ENCODE measurements at regions not wholly inside any gene's neighbourhood (a gene's known extent, or its start where the extent isn't known, plus 50 kb on each side); places are given as distances from the start of the nearest gene placed in this dataset.
"Not testable (repeated sequence)": the region's sequence is repeated elsewhere in the genome, so short reads cannot be mapped to it uniquely, and the experiment has no call there.

DNA sequence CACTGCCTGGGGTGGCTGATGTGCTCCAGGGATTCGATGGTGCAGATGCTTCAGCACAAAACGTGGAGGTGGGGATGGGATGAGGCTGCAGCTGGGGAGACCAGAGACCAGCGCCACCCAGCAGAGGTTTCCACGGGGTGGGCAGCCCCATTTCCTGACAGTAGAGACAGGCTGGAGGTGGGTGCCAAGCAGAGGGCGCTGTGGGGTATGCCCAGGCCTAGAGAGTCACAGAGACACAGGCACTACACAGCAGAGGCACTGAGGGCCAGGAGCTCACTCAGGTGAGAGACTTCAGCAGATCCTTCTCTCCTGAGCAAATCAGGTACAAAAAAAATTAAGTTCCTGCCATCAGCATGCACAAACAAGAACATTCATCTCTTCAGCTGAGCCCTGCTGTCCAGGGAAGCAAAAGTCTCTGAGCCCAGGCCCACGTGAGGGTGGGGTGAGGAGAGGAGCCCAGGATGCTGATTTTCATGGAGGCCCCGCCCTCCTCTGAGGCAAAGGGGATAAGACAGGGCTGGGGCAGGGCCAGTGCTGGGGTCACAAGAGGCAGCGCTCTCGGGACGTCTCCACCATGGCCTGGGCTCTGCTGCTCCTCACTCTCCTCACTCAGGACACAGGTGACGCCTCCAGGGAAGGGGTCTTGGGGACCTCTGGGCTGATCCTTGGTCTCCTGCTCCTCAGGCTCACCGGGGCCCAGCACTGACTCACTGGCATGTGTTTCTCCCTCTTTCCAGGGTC is 53.1 kb downstream of the GGTLC2 start:
- intact Hi-C loops (cut with micrococcal nuclease) = no loop called here
- H3K36me3 ChIP-seq = no peaks in the 10 kb centered on the region
- H3K27ac ChIP-seq (replicated peaks) = no peak overlapping the region
- no peaks in the 10 kb centered on the region for H3K4me1 ChIP-seq
- no peaks in the 10 kb centered on the region for H3K9me3 ChIP-seq (replicated peaks)
- DNase-seq = no peak
- no peak overlapping the region for H3K4me3 ChIP-seq
- TF ChIP-seq, protein P1, sequence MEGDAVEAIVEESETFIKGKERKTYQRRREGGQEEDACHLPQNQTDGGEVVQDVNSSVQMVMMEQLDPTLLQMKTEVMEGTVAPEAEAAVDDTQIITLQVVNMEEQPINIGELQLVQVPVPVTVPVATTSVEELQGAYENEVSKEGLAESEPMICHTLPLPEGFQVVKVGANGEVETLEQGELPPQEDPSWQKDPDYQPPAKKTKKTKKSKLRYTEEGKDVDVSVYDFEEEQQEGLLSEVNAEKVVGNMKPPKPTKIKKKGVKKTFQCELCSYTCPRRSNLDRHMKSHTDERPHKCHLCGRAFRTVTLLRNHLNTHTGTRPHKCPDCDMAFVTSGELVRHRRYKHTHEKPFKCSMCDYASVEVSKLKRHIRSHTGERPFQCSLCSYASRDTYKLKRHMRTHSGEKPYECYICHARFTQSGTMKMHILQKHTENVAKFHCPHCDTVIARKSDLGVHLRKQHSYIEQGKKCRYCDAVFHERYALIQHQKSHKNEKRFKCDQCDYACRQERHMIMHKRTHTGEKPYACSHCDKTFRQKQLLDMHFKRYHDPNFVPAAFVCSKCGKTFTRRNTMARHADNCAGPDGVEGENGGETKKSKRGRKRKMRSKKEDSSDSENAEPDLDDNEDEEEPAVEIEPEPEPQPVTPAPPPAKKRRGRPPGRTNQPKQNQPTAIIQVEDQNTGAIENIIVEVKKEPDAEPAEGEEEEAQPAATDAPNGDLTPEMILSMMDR (IDR thresholded peaks at IDR 0.05; ENCODE audit: borderline replicate concordance) = no peak
- H3K27me3 ChIP-seq (ENCODE audit: low read depth) = peaks cover 53% of the 10 kb centered on the region

DNA sequence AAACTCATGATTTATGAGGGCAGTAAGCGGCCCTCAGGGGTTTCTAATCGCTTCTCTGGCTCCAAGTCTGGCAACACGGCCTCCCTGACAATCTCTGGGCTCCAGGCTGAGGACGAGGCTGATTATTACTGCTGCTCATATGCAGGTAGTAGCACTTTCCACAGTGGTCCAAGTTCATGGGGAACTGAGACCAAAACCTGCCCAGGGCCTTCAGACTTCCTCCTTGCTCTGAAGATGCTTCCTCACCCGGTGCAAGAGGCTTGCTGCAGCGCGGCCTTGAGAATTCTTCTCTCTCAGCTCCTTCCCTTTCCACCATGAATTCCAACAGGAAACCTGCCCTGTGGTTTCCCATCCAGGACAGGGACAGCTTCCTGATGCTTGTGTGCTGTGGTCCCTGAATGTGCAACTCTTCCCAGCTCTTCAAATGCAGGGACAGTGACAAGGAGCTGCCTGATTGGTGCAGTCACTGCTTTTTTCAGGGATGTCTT is 53.9 kb downstream of the GGTLC2 start:
- H3K4me3 ChIP-seq = no peak overlapping the region
- peaks cover 61% of the 10 kb centered on the region for H3K27me3 ChIP-seq (ENCODE audit: low read depth)
- no peaks in the 10 kb centered on the region for H3K36me3 ChIP-seq
- TF ChIP-seq, protein P1 (IDR thresholded peaks at IDR 0.05; ENCODE audit: borderline replicate concordance) = no peak
- no peaks in the 10 kb centered on the region for H3K4me1 ChIP-seq
- DNase-seq = no peak
- H3K9me3 ChIP-seq (replicated peaks) = no peaks in the 10 kb centered on the region
- intact Hi-C loops (cut with micrococcal nuclease) = no loop called here
- H3K27ac ChIP-seq (replicated peaks) = no peak overlapping the region

DNA sequence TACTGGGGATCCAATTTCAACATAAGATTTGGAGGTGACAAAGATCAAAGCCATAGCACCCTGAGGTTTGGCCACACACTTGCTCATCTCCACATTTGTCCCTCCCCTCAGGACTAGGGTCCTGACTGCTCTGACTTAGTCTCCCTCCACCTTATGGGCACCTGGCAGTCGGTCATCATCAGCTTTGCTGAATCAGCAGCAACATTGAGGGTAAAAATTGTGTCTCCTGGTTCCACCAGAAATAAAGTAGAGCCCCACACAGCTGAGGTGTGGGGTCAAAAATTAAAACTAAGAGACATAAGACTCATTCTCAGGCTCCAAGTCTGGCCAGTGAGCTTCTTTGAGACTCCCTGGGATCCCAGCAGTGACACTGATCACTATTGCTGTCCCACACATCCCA is 56.2 kb downstream of the GGTLC2 start:
- Histone ChIP-seq H3K4me1 (no peaks in the 10 kb centered on the region), H3K27ac (replicated peaks) (no peak overlapping the region), H3K9me3 (replicated peaks) (no peaks in the 10 kb centered on the region), H3K4me3 (no peak overlapping the region), H3K36me3 (no peaks in the 10 kb centered on the region), H3K27me3 (ENCODE audit: low read depth) (peaks cover 56% of the 10 kb centered on the region)
- DNase-seq = no peak
- TF ChIP-seq, protein P1 (IDR thresholded peaks at IDR 0.05; ENCODE audit: borderline replicate concordance) = no peak
- intact Hi-C loops (cut with micrococcal nuclease) = no loop called here

DNA sequence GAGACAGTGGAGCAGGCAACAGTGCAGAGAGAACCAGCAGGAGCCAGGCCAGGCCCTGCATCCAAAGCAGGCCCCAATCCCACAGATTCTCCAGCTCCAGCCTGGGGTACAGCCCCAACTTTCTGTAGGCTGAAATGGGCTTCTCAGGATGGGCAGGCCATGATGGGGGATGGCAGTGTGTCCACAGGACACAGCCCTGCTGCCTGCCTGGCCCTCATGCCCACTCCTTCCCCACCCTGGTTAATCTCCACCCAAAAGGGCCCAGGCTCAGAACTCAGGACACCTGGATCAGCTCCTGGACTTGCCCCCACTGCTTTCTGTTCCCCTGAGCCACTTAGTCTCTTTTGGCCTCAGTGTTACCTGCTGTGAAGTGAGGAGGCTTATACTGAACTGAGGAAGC is 57.1 kb downstream of the GGTLC2 start:
- intact Hi-C loops (cut with micrococcal nuclease); H3K36me3 ChIP-seq; DNase-seq; H3K4me1 ChIP-seq; H3K27ac ChIP-seq (replicated peaks); H3K4me3 ChIP-seq; H3K9me3 ChIP-seq (replicated peaks): not testable (repeated sequence)
- peaks cover 52% of the 10 kb centered on the region for H3K27me3 ChIP-seq (ENCODE audit: low read depth)

DNA sequence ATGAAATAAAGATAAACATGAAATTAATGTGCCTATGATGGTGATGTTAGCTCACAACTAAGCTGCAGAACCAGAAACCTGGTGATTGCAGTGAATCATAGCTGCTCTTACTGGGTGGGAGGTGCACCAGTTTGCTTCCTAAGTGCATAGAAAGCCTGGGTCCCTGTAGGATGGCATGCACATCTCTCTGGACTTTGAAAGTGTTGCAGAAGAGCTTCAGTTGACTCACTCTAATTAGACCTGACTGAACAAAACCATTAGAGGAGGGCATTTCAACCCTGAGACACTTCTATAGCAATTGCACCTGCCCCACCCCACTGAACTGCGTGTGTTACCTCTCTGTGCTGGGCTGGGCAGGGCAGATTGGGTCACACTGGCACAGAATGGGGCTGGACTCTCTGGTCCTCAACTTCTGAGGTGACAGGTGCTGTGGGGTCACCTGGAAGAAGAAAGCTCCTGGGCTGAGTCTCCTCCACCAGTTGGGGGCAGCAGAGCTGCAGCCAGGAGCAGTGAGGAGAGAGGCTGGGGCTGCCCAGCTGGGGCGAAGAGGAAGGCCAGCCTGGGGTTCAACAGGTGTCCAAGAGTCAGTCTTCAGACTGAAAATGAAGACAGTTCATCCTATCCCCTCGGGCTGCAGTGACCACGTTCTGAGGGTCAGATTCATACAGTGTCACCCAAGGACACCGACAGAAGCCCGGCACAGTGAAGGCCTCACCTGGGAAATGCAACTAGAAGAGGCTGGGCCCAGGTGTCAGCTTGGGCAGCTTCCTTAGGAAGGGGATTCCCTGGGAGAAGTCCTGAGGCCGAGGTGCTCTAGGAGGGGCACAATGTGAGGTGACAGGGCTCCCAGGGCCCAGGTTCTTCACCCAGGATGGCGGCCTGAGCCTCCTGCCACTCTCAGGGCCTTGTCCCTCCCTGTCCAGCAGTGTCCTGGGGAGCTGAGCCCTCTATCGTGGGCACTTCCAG is 58.1 kb downstream of the GGTLC2 start:
- Histone ChIP-seq H3K27ac (replicated peaks) (no peak overlapping the region), H3K4me1 (no peaks in the 10 kb centered on the region), H3K27me3 (ENCODE audit: low read depth) (peaks cover 52% of the 10 kb centered on the region), H3K36me3 (no peaks in the 10 kb centered on the region), H3K9me3 (replicated peaks) (no peaks in the 10 kb centered on the region), H3K4me3 (no peak overlapping the region)
- intact Hi-C loops (cut with micrococcal nuclease) = no loop called here
- DNase-seq = no peak
- TF ChIP-seq, protein P1 (IDR thresholded peaks at IDR 0.05; ENCODE audit: borderline replicate concordance) = no peak

All from left ventricle myocardium inferior (tissue), 1 donor.